NOMO-1 (cell line): ENCODE measurements at regions not wholly inside any gene's neighbourhood (a gene's known extent, or its start where the extent isn't known, plus 50 kb on each side); places are given as distances from the start of the nearest gene placed in this dataset.
"Not testable (repeated sequence)": the region's sequence is repeated elsewhere in the genome, so short reads cannot be mapped to it uniquely, and the experiment has no call there.

Experiments used
- DNase-seq, 2 experiments: peaks; one replicate each; lab custom pipeline; 2025; ENCODE audit not compliant: unreplicated experiment in 2 of 2; lab: John Stamatoyannopoulos, UW

DNA sequence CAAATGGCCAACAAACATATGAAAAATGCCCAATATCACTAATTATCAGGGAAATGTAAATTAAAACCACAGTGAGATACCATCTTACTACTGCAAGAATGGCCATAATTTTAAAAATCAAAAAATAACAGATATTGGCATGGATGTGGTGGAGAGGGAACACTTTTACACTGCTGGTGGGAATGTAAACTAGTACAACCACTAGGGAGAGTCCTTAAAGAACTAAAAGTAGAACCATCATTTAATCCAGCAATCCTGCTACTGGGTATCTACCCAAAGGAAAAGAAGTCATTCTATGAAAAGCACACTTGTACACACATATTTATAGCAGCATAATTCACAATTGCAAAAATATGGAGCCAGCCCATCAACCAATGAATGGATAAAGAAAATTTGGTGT lies 459.7 kb downstream of the GXYLT1 start:
- DNase-seq = no peak

GRCh38 chr12:41683513-41684240 lies 461.0 kb downstream of the GXYLT1 start:
- no peak for DNase-seq

- DNase-seq = no peak
These were observed 461.7 kb downstream of the GXYLT1 start for GRCh38 chr12:41683023-41683422.

GRCh38 chr12:41681898-41682297 lies 462.8 kb downstream of the GXYLT1 start:
- no peak for DNase-seq

DNA sequence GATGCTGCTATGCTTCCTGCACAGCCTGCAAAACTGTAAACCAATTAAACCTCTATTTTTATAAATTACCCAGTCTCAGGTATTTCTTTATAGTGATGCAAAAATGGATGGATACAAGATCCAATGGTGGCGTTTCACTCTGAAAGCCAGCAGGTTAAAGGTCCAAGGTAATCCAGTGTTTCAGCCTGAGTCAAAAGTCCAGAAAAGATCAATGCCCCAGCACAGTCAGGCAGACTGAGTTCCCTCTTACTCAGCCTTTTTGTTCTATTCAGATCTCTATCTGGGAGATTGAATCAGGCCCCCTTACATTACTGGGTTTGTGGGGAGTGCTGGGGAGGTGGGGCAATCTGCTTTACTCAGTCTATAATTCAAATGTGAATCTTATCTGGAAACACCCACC lies 464.5 kb downstream of the GXYLT1 start:
- no peak for DNase-seq

GRCh38 chr12:41663598-41664265 lies 475.6 kb downstream of the PDZRN4 start:
- DNase-seq = peak in 1 of 2 experiments; percentile 8

DNA sequence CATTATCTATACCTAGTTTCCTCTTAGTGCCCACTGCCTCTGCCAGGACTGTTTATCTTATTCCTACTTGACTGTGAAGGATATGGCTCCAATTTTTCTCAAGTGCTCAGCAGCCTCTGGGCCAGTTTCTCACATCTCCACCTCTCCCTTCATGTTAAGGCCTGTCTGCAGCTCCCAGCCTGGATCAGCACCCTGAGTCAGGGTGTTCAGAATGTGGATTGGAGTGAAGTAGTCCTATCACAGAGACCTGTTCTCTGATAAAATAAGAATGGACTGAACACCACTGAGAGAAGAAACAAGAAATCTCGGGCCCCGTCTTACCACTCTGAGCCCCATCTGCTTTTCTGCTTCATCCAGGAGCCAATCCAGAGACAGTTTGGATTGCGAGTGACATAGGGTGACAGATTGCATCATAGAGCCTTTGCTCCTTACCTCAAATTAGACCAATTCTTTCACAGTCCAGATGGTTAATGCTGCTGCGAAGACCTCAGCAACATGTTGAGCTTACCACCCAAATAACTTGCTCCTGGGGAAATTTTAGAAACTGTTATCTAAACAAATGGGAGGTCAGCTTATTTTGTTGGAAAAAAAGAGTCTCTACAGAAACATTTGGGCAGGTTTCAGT lies 473.1 kb downstream of the PDZRN4 start:
- no peak for DNase-seq

DNA sequence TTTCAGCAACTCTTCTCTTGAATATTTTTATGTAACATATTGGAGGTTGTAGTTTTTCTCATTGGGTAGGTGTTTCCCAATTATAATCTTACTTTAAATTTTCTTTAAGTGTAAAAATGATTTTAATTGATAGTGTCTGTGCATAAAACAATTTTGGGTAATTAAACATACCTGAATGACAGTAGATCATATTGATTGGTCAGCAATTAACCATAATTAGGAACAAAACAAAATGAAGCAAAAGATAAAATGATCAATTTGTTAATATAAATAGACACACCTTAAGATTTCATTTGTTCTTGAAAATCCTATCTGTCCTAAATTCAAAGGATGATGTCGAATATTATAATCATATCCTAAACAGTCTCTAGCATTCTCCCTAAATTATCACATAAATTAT lies 468.3 kb downstream of the PDZRN4 start:
- DNase-seq = no peak

DNA sequence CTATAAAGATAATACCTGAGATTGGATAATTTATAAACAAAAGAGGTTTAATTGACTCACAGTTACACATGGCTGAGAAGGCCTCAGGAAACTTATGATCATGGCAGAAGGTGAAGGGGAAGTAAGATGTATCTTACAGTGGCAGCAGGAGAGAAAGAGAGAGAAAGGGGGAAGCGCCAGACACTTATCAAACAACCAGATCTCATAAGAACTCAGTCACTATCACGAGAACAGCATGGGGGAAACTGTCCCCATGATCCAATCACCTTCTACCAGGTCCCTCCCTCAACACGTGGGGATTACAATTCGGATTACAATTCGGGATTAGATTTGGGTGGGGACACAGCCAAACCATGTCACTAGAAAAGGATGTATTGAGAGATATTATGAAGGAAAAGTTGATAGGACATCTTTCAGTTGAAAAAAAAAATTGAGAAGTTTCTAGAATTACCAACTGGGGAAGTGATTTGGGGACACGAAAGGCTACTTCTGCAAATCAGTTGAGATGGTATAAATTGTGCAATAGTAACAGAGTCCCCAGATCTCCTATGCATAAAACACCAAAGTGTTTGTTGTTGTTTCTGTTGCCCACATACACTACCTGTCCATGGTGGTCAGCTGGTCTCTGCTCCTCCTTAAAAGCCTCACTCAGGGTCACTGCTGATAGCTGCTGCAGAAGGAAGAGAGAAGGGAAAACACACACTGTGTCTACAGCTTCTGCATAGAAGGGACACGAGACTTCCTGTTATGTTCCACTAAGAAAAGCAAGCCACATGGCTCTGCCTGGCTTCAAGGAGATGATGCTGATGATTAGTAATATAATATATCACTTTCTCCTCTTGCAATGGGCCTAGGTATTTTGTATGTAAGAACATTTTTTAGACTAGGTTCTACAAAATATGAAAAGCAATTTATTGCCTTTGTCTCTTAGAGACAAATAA lies 465.5 kb downstream of the PDZRN4 start:
- peak; percentile 2 to 65 for DNase-seq

DNA sequence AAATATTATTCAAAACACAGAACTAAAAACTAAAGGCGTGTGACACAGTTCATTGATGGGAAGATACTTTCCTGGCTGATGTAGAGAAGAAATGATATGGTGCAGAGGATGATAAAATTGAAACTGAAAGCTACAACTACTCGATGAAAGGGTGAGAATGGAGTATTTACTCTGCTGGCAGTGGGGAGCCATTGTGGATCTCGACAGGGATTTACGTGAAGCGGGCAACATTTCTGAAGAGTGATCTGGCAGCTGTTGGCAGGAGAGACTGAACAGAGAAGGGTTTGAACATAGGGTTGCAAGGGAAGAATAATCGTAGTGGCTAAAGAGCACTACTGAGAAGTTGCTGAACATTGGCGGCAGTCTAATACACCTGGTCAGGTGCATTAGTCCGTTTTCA lies 464.9 kb downstream of the PDZRN4 start:
- DNase-seq = no peak

GRCh38 chr12:41645624-41646023 lies 457.5 kb downstream of the PDZRN4 start:
- no peak for DNase-seq

DNA sequence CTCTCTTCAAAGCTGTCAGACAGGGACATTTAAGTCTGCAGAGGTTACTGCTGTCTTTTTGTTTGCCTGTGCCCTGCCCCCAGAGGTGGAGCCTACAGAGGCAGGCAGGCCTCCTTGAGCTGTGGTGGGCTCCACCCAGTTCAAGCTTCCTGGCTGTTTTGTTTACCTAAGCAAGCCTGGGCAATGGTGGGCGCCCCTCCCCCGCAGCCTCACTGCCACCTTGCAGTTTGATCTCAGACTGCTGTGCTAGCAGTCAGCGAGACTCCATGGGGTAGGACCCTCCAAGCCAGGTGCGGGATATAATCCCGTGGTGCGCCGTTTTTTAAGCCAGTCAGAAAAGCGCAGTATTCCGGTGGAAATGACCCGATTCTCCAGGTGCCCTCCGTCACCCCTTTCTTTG lies 454.7 kb downstream of the PDZRN4 start:
- not testable (repeated sequence) for DNase-seq

DNA sequence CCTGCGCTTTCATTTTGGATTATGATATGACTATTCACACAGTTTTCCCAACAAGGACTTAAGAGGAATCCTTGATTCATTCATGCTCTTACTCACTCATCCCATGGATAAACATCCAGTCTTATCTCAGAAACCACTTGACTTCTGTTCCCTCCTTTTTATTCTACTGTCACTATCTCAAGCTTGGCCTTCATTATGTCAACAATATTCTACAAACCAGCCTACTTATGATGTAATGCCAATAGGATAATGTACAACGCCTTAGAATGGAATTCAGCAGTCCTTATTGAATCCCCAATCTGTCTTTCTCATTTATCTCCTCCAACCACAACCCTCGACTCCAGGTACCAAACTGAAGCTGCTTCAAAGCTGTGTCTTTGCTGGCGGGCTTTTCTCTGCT lies 448.5 kb downstream of the PDZRN4 start:
- DNase-seq = no peak

DNA sequence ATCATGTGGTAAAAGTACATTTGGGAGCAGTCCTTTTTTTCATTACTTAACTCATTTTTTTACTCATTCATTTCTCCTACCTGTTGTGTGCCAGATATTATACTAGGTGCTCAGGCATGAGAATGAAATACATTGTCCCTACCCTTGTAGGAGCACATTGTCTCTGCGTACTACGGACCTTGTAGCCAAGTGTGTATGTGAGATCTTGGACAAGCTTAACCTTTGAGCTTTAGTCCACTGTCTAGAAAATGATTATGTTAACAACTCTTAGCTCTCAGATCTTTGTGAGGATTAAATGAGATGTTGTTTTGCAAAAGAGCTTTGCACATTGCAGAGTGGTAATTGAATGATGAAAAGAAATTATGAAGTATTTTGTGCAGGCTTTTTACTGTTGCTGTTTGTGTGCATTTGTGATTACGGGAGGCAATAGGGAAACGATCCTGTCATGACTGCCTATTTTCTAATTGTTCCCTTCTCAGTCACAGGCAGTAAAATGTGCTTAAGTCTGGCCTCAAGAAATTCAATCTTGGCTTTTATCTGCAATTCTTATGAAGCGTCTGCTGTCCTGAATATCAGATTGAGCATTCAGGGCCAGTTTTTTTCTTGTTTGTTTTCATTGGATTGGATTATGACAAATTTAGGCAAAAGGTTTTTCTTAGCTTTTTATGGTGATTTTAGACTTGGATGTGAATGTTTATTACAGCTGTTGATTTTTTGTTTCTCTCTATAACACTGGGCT lies 447.7 kb downstream of the PDZRN4 start:
- no peak for DNase-seq

GRCh38 chr12:41634091-41634490 lies 446.0 kb downstream of the PDZRN4 start:
- DNase-seq = no peak

DNA sequence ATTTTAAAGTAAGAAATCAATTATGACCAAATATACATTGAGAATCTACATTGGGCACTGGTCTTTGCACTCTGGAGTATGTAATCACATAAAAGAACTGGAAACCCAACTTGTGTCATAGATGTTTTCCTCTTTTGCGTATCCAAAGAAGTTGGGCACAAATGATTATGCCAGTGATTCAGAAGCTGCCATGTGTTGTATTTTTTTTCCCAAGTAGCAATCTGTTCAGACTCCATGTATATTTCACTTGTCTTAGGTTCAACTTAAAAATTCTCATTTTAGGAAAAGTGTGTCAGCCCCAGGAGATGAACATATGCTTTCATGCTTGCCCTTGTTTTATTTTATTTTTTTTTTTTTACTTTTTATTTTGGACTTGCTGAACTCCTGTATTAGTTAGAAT lies 441.5 kb downstream of the PDZRN4 start:
- DNase-seq = no peak

DNA sequence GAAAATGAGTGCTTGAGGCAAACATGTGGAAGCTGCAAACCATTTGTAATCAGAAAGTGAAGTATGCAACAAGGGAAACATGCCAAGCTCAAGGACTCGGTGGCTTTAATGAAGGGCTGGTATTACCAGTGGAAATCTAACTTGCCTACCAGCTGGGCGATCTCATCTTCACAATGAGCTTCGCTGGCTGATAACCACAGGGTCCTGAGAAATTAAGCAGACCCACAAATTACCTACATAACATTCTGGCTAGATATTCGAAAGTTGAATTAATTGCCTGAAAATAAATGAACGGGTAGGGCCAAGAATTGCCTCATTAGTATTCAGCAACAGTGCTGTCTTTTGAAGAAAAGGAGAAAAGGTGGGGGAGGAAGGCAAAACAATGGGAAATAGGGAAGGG lies 439.4 kb downstream of the PDZRN4 start:
- DNase-seq = no peak

- DNase-seq = no peak
These were observed 436.5 kb downstream of the PDZRN4 start for GRCh38 chr12:41624571-41624970.
